ENCODE measurements at regions not wholly inside any gene's neighbourhood (a gene's known extent, or its start where the extent isn't known, plus 50 kb on each side); places are given as distances from the start of the nearest gene placed in this dataset.

GRCh38 chr12:13390381-13390861 is 193.9 kb downstream of the EMP1 start:
- H3K9me3 ChIP-seq (ENCODE audit: low read depth) = no peaks in the 10 kb centered on the region
- no peaks in the 10 kb centered on the region for H3K79me2 ChIP-seq
- H3K4me3 ChIP-seq = no peak overlapping the region
- H3K9me2 ChIP-seq (replicated peaks; ENCODE audit: insufficient read depth) = no peaks in the 10 kb centered on the region
- TF ChIP-seq EZH2 (IDR thresholded peaks at IDR 0.05; ENCODE audit: borderline replicate concordance) = no peak
- H4K20me1 ChIP-seq (ENCODE audit: insufficient read depth, poor library complexity, severe bottlenecking) = no peaks in the 10 kb centered on the region
- 56% methylated on average over 10 of the region's 10 CpGs for WGBS (ENCODE audit: low lambda C conversion rate, missing lambda C conversion rate)
- no peaks in the 10 kb centered on the region for H3K27me3 ChIP-seq
- no peak overlapping the region for H3K27ac ChIP-seq
- DNase-seq (ENCODE audit: low spot score) = peak; percentile 64
- no peaks in the 10 kb centered on the region for H3K4me1 ChIP-seq (ENCODE audit: insufficient read depth)
- H2AFZ ChIP-seq = no peak overlapping the region
- no peaks in the 10 kb centered on the region for H3K36me3 ChIP-seq (replicated peaks; ENCODE audit: insufficient read depth, low read depth)
- H3K4me2 ChIP-seq = no peak overlapping the region

- H3K9me3 ChIP-seq (ENCODE audit: low read depth) = no peaks in the 10 kb centered on the region
- WGBS (ENCODE audit: low lambda C conversion rate, missing lambda C conversion rate) = 68% methylated on average over 6 of the region's 6 CpGs
- no peaks in the 10 kb centered on the region for H3K27me3 ChIP-seq
- H4K20me1 ChIP-seq (ENCODE audit: insufficient read depth, poor library complexity, severe bottlenecking) = no peaks in the 10 kb centered on the region
- H2AFZ ChIP-seq = no peak overlapping the region
- H3K27ac ChIP-seq = peak overlapping the region; percentile 77
- DNase-seq (ENCODE audit: low spot score) = peak; percentile 51
- TF ChIP-seq EZH2 (IDR thresholded peaks at IDR 0.05; ENCODE audit: borderline replicate concordance) = no peak
- no peak for TF ChIP-seq EZH2phosphoT487 (IDR thresholded peaks at IDR 0.05; ENCODE audit: low read depth, severe bottlenecking, unreplicated experiment)
- no peak for TF ChIP-seq CTCF (IDR thresholded peaks at IDR 0.05; ENCODE audit: poor library complexity)
- peaks cover 9% of the 10 kb centered on the region for H3K4me1 ChIP-seq (ENCODE audit: insufficient read depth)
- peak overlapping the region; percentile 45 for H3K4me2 ChIP-seq
- no peaks in the 10 kb centered on the region for H3K9me2 ChIP-seq (replicated peaks; ENCODE audit: insufficient read depth)
- H3K79me2 ChIP-seq = no peaks in the 10 kb centered on the region
- no peaks in the 10 kb centered on the region for H3K36me3 ChIP-seq (replicated peaks; ENCODE audit: insufficient read depth, low read depth)
- no peak overlapping the region for H3K4me3 ChIP-seq
Observed at GRCh38 chr12:13387101-13387500, 190.6 kb downstream of the EMP1 start.

- DNase-seq (ENCODE audit: low spot score) = no peak
- no peaks in the 10 kb centered on the region for H3K36me3 ChIP-seq (replicated peaks; ENCODE audit: insufficient read depth, low read depth)
- no peak for TF ChIP-seq EZH2phosphoT487 (IDR thresholded peaks at IDR 0.05; ENCODE audit: low read depth, severe bottlenecking, unreplicated experiment)
- TF ChIP-seq CTCF (IDR thresholded peaks at IDR 0.05; ENCODE audit: poor library complexity) = no peak
- no peak for TF ChIP-seq EZH2 (IDR thresholded peaks at IDR 0.05; ENCODE audit: borderline replicate concordance)
- H3K79me2 ChIP-seq = no peaks in the 10 kb centered on the region
- H3K4me3 ChIP-seq = no peak overlapping the region
- H2AFZ ChIP-seq = no peak overlapping the region
- WGBS (ENCODE audit: low lambda C conversion rate, missing lambda C conversion rate) = 72% methylated on average over 3 of the region's 3 CpGs
- H3K4me2 ChIP-seq = peak overlapping the region; percentile 45
- peaks cover 9% of the 10 kb centered on the region for H3K4me1 ChIP-seq (ENCODE audit: insufficient read depth)
- peak overlapping the region; percentile 77 for H3K27ac ChIP-seq
- no peaks in the 10 kb centered on the region for H4K20me1 ChIP-seq (ENCODE audit: insufficient read depth, poor library complexity, severe bottlenecking)
- no peaks in the 10 kb centered on the region for H3K9me3 ChIP-seq (ENCODE audit: low read depth)
- H3K9me2 ChIP-seq (replicated peaks; ENCODE audit: insufficient read depth) = no peaks in the 10 kb centered on the region
- no peaks in the 10 kb centered on the region for H3K27me3 ChIP-seq
Observed at GRCh38 chr12:13386323-13387039, 190.0 kb downstream of the EMP1 start.

- Histone ChIP-seq H4K20me1 (ENCODE audit: insufficient read depth, poor library complexity, severe bottlenecking) (no peaks in the 10 kb centered on the region), H3K27me3 (no peaks in the 10 kb centered on the region), H2AFZ (no peak overlapping the region), H3K4me1 (ENCODE audit: insufficient read depth) (peaks cover 9% of the 10 kb centered on the region), H3K79me2 (no peaks in the 10 kb centered on the region), H3K4me2 (no peak overlapping the region), H3K27ac (peak overlapping the region; percentile 91), H3K4me3 (no peak overlapping the region), H3K9me3 (ENCODE audit: low read depth) (no peaks in the 10 kb centered on the region), H3K9me2 (replicated peaks; ENCODE audit: insufficient read depth) (no peaks in the 10 kb centered on the region), H3K36me3 (replicated peaks; ENCODE audit: insufficient read depth, low read depth) (no peaks in the 10 kb centered on the region)
- DNase-seq (ENCODE audit: low spot score) = peak; percentile 70
- WGBS (ENCODE audit: low lambda C conversion rate, missing lambda C conversion rate) = 43% methylated on average over 3 of the region's 3 CpGs
- no peak for TF ChIP-seq EZH2phosphoT487 (IDR thresholded peaks at IDR 0.05; ENCODE audit: low read depth, severe bottlenecking, unreplicated experiment)
- TF ChIP-seq EZH2 (IDR thresholded peaks at IDR 0.05; ENCODE audit: borderline replicate concordance) = no peak
- no peak for TF ChIP-seq CTCF (IDR thresholded peaks at IDR 0.05; ENCODE audit: poor library complexity)
Observed at GRCh38 chr12:13383379-13383778, 186.9 kb downstream of the EMP1 start.
